Kidney (tissue), 13 donors: ENCODE measurements at regions not wholly inside any gene's neighbourhood (a gene's known extent, or its start where the extent isn't known, plus 50 kb on each side); places are given as distances from the start of the nearest gene placed in this dataset.

ENCODE experiments used
- DNase-seq, 5 donors: peaks; one replicate each; pipeline ENCODE4 v3.0.0-alpha.2; 2013 to 2020
- FAIRE-seq: peaks from 2 replicates; lab custom pipeline; 2012; peaks lifted over from hg19 to GRCh38; lab: Jason Lieb, UNC
- H3K27ac ChIP-seq, 2 donors: one replicate each; pipeline ENCODE4 v1.7.0; 2013; ENCODE audit warnings: low read depth in 2 of 2, low read length in 2 of 2, inconsistent platforms in 1 of 2
- H3K27me3 ChIP-seq: one replicate; pipeline ENCODE4 v1.7.1; 2013; ENCODE audit warnings: low read length, inconsistent platforms; ENCODE audit not compliant: control insufficient read depth, insufficient read depth
- H3K36me3 ChIP-seq, 3 donors: one replicate each; pipeline versions ENCODE4 v1.7.0 to v1.7.1; 2013; ENCODE audit warnings: low read length in 3 of 3, control low read depth in 1 of 3, inconsistent platforms in 1 of 3; ENCODE audit not compliant: insufficient read depth in 3 of 3, control insufficient read depth in 2 of 3
- H3K4me1 ChIP-seq, 3 donors: one replicate each; pipeline versions ENCODE4 v1.7.0 to v1.7.1; 2013; ENCODE audit warnings: low read length in 3 of 3, inconsistent platforms in 1 of 3, low read depth in 1 of 3; ENCODE audit not compliant: control insufficient read depth in 2 of 3, insufficient read depth in 2 of 3
- H3K4me3 ChIP-seq, 3 donors: one replicate each; pipeline versions ENCODE4 v1.7.0 to v1.8.1; 2013; ENCODE audit warnings: low read length in 3 of 3, control low read depth in 1 of 3, inconsistent platforms in 1 of 3
- H3K9ac ChIP-seq, 3 donors: one replicate each; pipeline versions ENCODE4 v1.7.0 to v1.7.1; 2013; ENCODE audit warnings: low read length in 3 of 3, control low read depth in 1 of 3, inconsistent platforms in 1 of 3
- H3K9me3 ChIP-seq, 3 donors: one replicate each; pipeline versions ENCODE4 v1.7.0 to v1.7.1; 2013; ENCODE audit warnings: low read length in 3 of 3, control low read depth in 1 of 3, inconsistent platforms in 1 of 3; ENCODE audit not compliant: control insufficient read depth in 2 of 3, insufficient read depth in 1 of 3
- intact Hi-C: fragments of 100-400 bp; cut with DNase I; formaldehyde crosslinking; loops from one replicate; pipeline ENCODE4 v1.11.1; 2022
- TF ChIP-seq, protein P1 (sequence below): IDR thresholded peaks from 3 replicates; pipeline ENCODE4 v1.5.1; 2012; ENCODE audit warnings: mild to moderate bottlenecking, moderate library complexity, borderline replicate concordance; ENCODE audit not compliant: insufficient read depth; ENCODE audit errors: extremely low read depth
- donor health status: control.
- donor health status: control.
- donor health status: control.
- donor health status: control.
- donor health status: control.
- donor health status: DM: yes; HTN: yes; CAD: no.
- donor health status: Normal renal cell carcinoma (clear cell type).

DNA sequence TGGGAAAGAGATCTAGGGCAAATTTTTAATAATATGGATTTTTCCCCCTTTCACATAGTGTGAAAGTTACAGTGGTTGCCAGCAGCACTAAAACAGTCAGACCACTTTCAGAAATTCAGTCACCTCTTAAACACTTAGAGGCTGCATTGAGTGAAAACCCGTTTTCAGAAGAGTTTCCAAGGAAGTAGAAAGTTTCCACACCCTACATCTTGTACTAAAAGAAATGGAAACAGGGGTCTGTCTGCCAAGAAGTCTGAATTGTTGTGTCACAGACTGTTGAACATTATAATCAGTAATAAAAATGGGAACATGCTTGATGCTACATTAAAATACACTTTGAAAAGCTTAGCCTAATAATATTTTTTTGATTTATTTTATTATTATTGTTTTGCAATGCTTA lies 278.9 kb upstream of the KCNJ16 start:
- Histone ChIP-seq H3K27me3 (no peaks in the 10 kb centered on the region), H3K9me3 (no peaks in the 10 kb centered on the region), H3K9ac (no peak overlapping the region), H3K4me3 (no peak overlapping the region), H3K4me1 (no peaks in the 10 kb centered on the region), H3K36me3 (no peaks in the 10 kb centered on the region), H3K27ac (no peak overlapping the region)
- DNase-seq = peak in 1 of 5 donors; percentile 6
- intact Hi-C loops = no loop called here
- no peak for FAIRE-seq
- TF ChIP-seq, protein P1, sequence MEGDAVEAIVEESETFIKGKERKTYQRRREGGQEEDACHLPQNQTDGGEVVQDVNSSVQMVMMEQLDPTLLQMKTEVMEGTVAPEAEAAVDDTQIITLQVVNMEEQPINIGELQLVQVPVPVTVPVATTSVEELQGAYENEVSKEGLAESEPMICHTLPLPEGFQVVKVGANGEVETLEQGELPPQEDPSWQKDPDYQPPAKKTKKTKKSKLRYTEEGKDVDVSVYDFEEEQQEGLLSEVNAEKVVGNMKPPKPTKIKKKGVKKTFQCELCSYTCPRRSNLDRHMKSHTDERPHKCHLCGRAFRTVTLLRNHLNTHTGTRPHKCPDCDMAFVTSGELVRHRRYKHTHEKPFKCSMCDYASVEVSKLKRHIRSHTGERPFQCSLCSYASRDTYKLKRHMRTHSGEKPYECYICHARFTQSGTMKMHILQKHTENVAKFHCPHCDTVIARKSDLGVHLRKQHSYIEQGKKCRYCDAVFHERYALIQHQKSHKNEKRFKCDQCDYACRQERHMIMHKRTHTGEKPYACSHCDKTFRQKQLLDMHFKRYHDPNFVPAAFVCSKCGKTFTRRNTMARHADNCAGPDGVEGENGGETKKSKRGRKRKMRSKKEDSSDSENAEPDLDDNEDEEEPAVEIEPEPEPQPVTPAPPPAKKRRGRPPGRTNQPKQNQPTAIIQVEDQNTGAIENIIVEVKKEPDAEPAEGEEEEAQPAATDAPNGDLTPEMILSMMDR = no peak

DNA sequence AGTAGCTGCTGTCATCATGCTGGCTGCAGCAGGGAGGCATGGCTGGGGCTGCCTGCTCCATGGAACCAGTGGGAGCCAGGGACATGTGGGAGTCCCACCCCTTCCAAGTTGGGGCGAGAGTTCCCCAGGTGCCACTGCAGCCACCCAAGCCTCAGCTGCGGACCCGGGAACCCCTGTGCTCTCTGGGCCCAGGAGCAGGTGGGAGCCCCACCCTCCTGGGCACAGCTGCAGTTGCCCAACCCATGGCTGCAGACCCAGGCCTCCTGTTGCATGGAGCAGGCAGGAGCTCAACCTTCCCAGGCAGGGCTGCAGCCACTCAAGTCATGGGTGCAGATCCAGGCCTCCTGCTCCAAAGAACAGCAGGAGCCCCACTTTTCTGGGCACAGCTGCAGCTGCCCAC lies 274.2 kb upstream of the KCNJ16 start:
- Histone ChIP-seq H3K36me3 (no peaks in the 10 kb centered on the region), H3K27me3 (no peaks in the 10 kb centered on the region), H3K9me3 (no peaks in the 10 kb centered on the region), H3K9ac (no peak overlapping the region), H3K4me3 (no peak overlapping the region), H3K27ac (no peak overlapping the region), H3K4me1 (no peaks in the 10 kb centered on the region)
- TF ChIP-seq, protein P1 = no peak
- intact Hi-C loops = no loop called here
- no peak for FAIRE-seq
- DNase-seq = no peak

DNA sequence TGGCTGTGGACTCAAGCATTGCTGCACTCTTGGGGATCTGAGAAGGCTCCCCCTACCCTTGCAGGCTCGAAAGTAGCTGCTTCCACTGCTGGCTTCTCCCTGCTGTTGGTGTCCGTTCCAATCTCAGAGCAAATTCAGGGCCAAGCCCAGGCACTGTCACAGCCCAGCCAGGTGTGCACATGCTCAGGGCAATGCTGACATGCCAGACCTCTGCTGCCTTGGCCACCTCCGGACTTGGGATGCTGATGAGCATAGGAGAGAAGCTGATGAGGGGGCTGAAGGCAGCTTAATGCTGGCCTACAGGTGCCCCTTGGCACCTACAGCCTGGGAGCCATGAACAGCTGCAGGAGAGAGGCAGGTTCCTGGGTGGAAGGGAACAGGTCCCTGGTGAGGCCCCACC lies 273.7 kb upstream of the KCNJ16 start:
- no peaks in the 10 kb centered on the region for H3K27me3 ChIP-seq
- no peaks in the 10 kb centered on the region for H3K36me3 ChIP-seq
- no peak overlapping the region for H3K9ac ChIP-seq
- no peaks in the 10 kb centered on the region for H3K4me1 ChIP-seq
- no peak overlapping the region for H3K4me3 ChIP-seq
- TF ChIP-seq, protein P1 = no peak
- no peak overlapping the region for H3K27ac ChIP-seq
- intact Hi-C loops = no loop called here
- no peak for DNase-seq
- no peak for FAIRE-seq
- H3K9me3 ChIP-seq = no peaks in the 10 kb centered on the region

DNA sequence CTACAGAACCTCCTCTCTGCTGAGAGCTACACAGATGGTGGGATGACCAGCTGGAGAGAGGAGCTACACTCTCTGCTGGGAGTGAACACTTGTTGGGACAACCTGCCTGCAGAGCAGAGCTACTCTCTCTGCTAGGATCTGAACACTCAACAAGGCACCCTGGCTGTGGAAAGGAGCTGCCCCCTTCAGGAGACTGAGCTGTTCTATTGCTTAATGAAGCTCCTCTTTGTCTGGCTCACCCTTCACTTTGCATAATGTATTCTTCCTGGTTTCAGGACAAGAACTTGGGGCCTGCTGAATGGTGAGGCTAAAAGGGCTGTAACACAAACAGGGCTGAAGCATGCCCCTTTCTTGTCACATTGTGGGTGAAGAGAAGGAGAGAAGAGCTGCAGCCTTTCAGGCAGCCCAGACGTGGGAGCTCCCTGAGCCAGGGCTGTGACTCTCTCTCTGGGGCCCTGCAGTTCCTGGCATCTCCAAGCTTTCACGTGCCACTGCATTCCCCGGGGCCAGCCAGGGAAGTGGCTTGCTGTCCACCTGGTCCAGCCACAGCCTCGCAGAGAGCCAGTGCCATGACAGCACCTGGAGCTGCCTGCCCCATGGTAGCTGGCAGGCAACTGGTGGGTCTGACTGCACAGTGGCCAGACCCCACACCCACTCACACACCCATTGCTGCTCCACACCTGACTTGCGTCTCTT lies 272.8 kb upstream of the KCNJ16 start:
- H3K4me3 ChIP-seq = no peak overlapping the region
- no peaks in the 10 kb centered on the region for H3K27me3 ChIP-seq
- DNase-seq (no peak), FAIRE-seq (no peak)
- no peaks in the 10 kb centered on the region for H3K4me1 ChIP-seq
- TF ChIP-seq, protein P1 = no peak
- intact Hi-C loops = no loop called here
- no peak overlapping the region for H3K27ac ChIP-seq
- no peaks in the 10 kb centered on the region for H3K9me3 ChIP-seq
- H3K9ac ChIP-seq = no peak overlapping the region
- H3K36me3 ChIP-seq = no peaks in the 10 kb centered on the region
